ENCODE measurements at regions not wholly inside any gene's neighbourhood (a gene's known extent, or its start where the extent isn't known, plus 50 kb on each side); places are given as distances from the start of the nearest gene placed in this dataset.

DNA sequence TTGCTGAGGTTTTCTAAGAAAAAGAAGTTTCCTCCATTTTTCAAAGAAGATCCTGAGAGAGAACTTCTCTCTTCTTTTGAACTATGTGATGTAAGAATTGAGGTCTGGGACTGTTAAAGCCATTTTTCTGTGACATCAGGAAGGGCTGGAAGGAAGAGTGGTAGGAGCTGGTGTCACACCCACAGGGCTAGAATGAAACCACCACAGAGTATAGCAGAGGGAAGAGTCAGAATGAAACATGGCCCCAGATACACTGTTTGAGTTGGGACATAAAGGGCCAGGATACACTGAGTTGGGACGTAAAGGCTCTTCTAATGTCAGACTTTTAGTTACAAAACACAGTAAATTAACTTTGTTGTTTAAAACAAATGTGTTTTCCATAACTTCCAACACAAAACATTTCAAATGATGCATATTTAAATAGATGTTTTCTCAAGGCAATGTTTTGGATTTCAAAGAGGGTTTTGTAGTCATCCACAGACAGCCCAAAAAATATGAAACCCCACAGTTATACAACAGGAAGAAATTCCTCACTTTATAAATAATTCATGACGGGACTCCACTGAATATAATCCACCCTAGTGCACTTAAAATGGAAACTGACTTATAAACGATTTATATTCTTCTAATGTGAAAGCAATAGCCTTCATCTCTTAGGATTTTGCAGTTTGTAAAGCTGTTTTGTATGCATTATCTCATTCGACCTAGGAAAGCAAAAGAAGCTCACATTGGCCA, 72.5 kb downstream of the LIG4 start:
- no peak for TF ChIP-seq POLR2A (IDR thresholded peaks at IDR 0.05; ENCODE audit: extremely low read depth, insufficient read length)
- TF ChIP-seq CTCF (IDR thresholded peaks at IDR 0.05; ENCODE audit: low read depth, low read length): no peak
- TF ChIP-seq MAX (IDR thresholded peaks at IDR 0.05; ENCODE audit: low read depth, low read length): no peak

Measured in NB4 (cell line).